ENCODE measurements at regions not wholly inside any gene's neighbourhood (a gene's known extent, or its start where the extent isn't known, plus 50 kb on each side); places are given as distances from the start of the nearest gene placed in this dataset.

GRCh38 chr18:22048932-22049615 lies 120.3 kb upstream of the GATA6 start:
- TF ChIP-seq CTCF (IDR thresholded peaks at IDR 0.05; ENCODE audit: low read depth, low read length, missing control alignments): no peak
- H3K4me3 ChIP-seq (ENCODE audit: low read depth, low read length): no peak overlapping the region
- in situ Hi-C loops (cut with HindIII; ENCODE audit: low sequenced_read_pairs): no loop called here
- no peak for DNase-seq (ENCODE audit: low read depth)

GRCh38 chr18:22052405-22053105 lies 116.8 kb upstream of the GATA6 start:
- in situ Hi-C loops (cut with HindIII; ENCODE audit: low sequenced_read_pairs): loop anchor here (5.0 kb wide), 1 partner anchor 70 kb away; no protein-coding TSS in a partner anchor
- H3K4me3 ChIP-seq (ENCODE audit: low read depth, low read length): no peak overlapping the region
- no peak for DNase-seq (ENCODE audit: low read depth)
- TF ChIP-seq CTCF (IDR thresholded peaks at IDR 0.05; ENCODE audit: low read depth, low read length, missing control alignments): no peak

- in situ Hi-C loops (cut with HindIII; ENCODE audit: low sequenced_read_pairs): no loop called here
- TF ChIP-seq CTCF (IDR thresholded peaks at IDR 0.05; ENCODE audit: low read depth, low read length, missing control alignments): no peak
- H3K4me3 ChIP-seq (ENCODE audit: low read depth, low read length): no peak overlapping the region
- no peak for DNase-seq (ENCODE audit: low read depth)
Observed at GRCh38 chr18:22055466-22056238, 113.7 kb upstream of the GATA6 start.

- DNase-seq (ENCODE audit: low read depth): no peak
Observed at GRCh38 chr18:22056950-22057349, 112.4 kb upstream of the GATA6 start.

GRCh38 chr18:22057908-22058527 lies 111.4 kb upstream of the GATA6 start:
- TF ChIP-seq CTCF (IDR thresholded peaks at IDR 0.05; ENCODE audit: low read depth, low read length, missing control alignments): no peak
- H3K4me3 ChIP-seq (ENCODE audit: low read depth, low read length): no peak overlapping the region
- no peak for DNase-seq (ENCODE audit: low read depth)
- in situ Hi-C loops (cut with HindIII; ENCODE audit: low sequenced_read_pairs): no loop called here

More at GRCh38 chr18:22056950-22057349, 112.4 kb upstream of the GATA6 start:
- no peak for TF ChIP-seq CTCF (IDR thresholded peaks at IDR 0.05; ENCODE audit: low read depth, low read length, missing control alignments)
- no peak overlapping the region for H3K4me3 ChIP-seq (ENCODE audit: low read depth, low read length)
- in situ Hi-C loops (cut with HindIII; ENCODE audit: low sequenced_read_pairs): no loop called here

- in situ Hi-C loops (cut with HindIII; ENCODE audit: low sequenced_read_pairs): no loop called here
- DNase-seq (ENCODE audit: low read depth): no peak
- TF ChIP-seq CTCF (IDR thresholded peaks at IDR 0.05; ENCODE audit: low read depth, low read length, missing control alignments): no peak
- H3K4me3 ChIP-seq (ENCODE audit: low read depth, low read length): no peak overlapping the region
Observed at GRCh38 chr18:22060361-22060760, 109.0 kb upstream of the GATA6 start.

Measured in astrocyte of the cerebellum (primary cell).